ENCODE measurements at regions not wholly inside any gene's neighbourhood (a gene's known extent, or its start where the extent isn't known, plus 50 kb on each side); places are given as distances from the start of the nearest gene placed in this dataset.

DNA sequence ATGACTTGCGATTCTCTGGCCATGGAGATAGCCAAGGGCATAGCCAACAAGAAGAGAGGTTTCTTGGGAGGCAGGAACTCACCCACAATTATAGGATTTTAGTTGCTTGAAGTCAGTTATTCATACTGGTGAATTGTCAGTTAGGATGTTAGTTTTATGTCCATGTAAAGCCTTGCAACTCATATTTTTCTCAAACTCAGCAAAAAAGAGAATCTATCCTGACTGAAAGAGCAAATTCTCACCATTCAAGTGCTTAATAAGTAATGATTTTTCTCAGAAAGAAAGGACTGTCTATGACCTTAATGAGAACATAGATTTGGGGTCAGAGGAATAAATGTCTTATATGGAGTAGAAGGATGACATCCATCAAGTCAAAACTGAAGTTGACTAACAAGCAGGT is 934.5 kb downstream of the STPG2 start:
- no peaks in the 10 kb centered on the region for H3K27me3 Mint-ChIP-seq
- no peaks in the 10 kb centered on the region for H3K4me1 ChIP-seq (ENCODE audit: insufficient read depth, low read length)
- intact Hi-C loops (cut with micrococcal nuclease) = no loop called here
- ChIA-PET POLR2A (ENCODE audit: partially characterized antibody) (no interaction called here), CTCF (ENCODE audit: partially characterized antibody) (no interaction called here)
- H3K36me3 ChIP-seq (ENCODE audit: insufficient read depth, low read length) = no peaks in the 10 kb centered on the region
- H3K9me3 Mint-ChIP-seq = peaks cover 0 to 4% (median 0%) of the 10 kb centered on the region in 8 donors
- no peak overlapping the region for H3K27ac Mint-ChIP-seq
- no peaks in the 10 kb centered on the region for H3K27me3 ChIP-seq (ENCODE audit: insufficient read depth, low read length)
- H3K4me3 ChIP-seq (ENCODE audit: low read length in 2 of 2) = no peak overlapping the region
- H3K27ac ChIP-seq (ENCODE audit: low read depth, low read length) = no peak overlapping the region
- no peak overlapping the region for H3K4me3 Mint-ChIP-seq
- no peaks in the 10 kb centered on the region for H3K9me3 ChIP-seq (ENCODE audit: control insufficient read depth in 1 of 2, low read length in 2 of 2)
- H3K4me1 Mint-ChIP-seq = no peaks in the 10 kb centered on the region
- no peak for DNase-seq
- H3K36me3 Mint-ChIP-seq = no peaks in the 10 kb centered on the region

DNA sequence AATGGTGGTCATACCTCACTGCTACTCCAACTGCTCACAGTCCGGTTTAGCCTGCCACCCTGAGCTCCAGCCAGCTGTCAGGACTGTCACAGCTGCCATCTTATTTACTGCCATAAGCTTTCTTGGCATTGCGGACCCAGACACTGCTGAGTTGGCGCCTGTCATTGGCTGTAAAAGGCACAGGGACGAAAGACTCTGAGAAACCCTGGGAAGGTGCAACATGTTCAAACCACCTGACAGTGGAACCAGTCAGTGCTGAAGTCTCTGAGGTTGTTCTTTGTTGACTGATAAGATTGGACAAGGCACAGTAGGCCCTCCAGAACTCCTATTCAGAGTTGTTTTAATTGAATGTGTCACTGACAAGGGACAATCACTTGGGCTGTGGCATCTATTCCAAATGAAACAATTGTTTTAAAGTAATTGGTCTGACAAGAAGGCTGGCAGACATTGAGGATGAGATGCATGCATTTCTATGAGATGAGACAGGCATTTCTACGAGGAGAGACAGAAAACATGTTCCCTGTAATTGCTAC is 927.8 kb downstream of the STPG2 start:
- Mint-ChIP-seq H3K4me3 (no peak overlapping the region), H3K36me3 (no peaks in the 10 kb centered on the region), H3K9me3 (peaks cover 0 to 4% (median under 1%) of the 10 kb centered on the region in 8 donors), H3K4me1 (no peaks in the 10 kb centered on the region), H3K27ac (no peak overlapping the region), H3K27me3 (no peaks in the 10 kb centered on the region)
- H3K4me3 ChIP-seq (ENCODE audit: low read length in 2 of 2) = no peak overlapping the region
- no peak for DNase-seq
- no peaks in the 10 kb centered on the region for H3K36me3 ChIP-seq (ENCODE audit: insufficient read depth, low read length)
- H3K27ac ChIP-seq (ENCODE audit: low read depth, low read length) = no peak overlapping the region
- ChIA-PET CTCF (ENCODE audit: partially characterized antibody) (no interaction called here), POLR2A (ENCODE audit: partially characterized antibody) (no interaction called here)
- no peaks in the 10 kb centered on the region for H3K27me3 ChIP-seq (ENCODE audit: insufficient read depth, low read length)
- no peaks in the 10 kb centered on the region for H3K4me1 ChIP-seq (ENCODE audit: insufficient read depth, low read length)
- intact Hi-C loops (cut with micrococcal nuclease) = no loop called here
- no peaks in the 10 kb centered on the region for H3K9me3 ChIP-seq (ENCODE audit: control insufficient read depth in 1 of 2, low read length in 2 of 2)

DNA sequence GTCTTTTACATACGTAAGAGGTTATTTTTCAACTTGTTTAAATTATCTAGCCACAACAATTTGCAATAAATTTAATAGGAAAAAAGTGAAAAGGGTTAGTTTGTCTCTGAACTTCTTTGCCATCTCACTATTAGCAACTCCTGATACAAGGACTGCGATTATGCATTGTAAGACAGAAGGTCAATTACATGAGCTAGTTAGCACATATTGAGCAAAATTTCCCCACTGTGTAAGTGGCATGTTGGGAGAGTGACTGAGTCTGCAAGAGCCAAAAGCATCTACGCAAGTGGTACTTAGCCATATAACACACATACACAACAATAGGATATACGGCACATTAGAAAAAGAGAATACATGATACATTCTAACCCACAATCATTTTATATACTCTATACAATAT is 927.2 kb downstream of the STPG2 start:
- no peaks in the 10 kb centered on the region for H3K27me3 ChIP-seq (ENCODE audit: insufficient read depth, low read length)
- H3K4me1 ChIP-seq (ENCODE audit: insufficient read depth, low read length) = no peaks in the 10 kb centered on the region
- H3K27ac ChIP-seq (ENCODE audit: low read depth, low read length) = no peak overlapping the region
- ChIA-PET CTCF (ENCODE audit: partially characterized antibody) (no interaction called here), POLR2A (ENCODE audit: partially characterized antibody) (no interaction called here)
- H3K4me1 Mint-ChIP-seq = no peaks in the 10 kb centered on the region
- H3K36me3 ChIP-seq (ENCODE audit: insufficient read depth, low read length) = no peaks in the 10 kb centered on the region
- no peak for DNase-seq
- H3K9me3 Mint-ChIP-seq = peaks cover 0 to 4% (median under 1%) of the 10 kb centered on the region in 8 donors
- intact Hi-C loops (cut with micrococcal nuclease) = no loop called here
- H3K4me3 ChIP-seq (ENCODE audit: low read length in 2 of 2) = no peak overlapping the region
- H3K9me3 ChIP-seq (ENCODE audit: control insufficient read depth in 1 of 2, low read length in 2 of 2) = no peaks in the 10 kb centered on the region
- H3K36me3 Mint-ChIP-seq = no peaks in the 10 kb centered on the region
- no peak overlapping the region for H3K4me3 Mint-ChIP-seq
- no peak overlapping the region for H3K27ac Mint-ChIP-seq
- H3K27me3 Mint-ChIP-seq = no peaks in the 10 kb centered on the region

DNA sequence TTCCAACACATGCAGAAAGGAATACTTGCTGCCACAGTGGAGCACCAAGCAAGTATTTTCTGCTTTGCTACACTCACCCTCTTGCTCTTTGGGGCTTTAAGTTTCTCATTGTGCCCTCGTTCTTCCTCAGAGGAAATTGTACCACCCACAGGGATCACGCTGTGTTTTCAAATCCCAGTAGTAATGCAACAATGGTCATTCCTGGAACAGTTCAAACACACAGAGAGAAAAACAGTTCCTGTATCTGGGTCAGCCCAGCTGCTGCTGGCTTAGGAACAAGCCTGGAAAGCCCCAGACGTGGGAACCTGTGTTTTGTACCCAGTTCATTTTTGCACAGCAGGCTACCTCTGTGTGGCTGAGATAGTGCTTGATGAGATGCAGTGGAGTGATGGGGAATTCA is 907.8 kb downstream of the STPG2 start:
- Mint-ChIP-seq H3K4me1 (no peaks in the 10 kb centered on the region), H3K27me3 (no peaks in the 10 kb centered on the region), H3K36me3 (no peaks in the 10 kb centered on the region), H3K27ac (no peak overlapping the region), H3K4me3 (no peak overlapping the region), H3K9me3 (peaks cover 0 to 6% (median 1%) of the 10 kb centered on the region in 8 donors)
- ChIA-PET CTCF (ENCODE audit: partially characterized antibody) (no interaction called here), POLR2A (ENCODE audit: partially characterized antibody) (no interaction called here)
- Histone ChIP-seq H3K27ac (ENCODE audit: low read depth, low read length) (no peak overlapping the region), H3K36me3 (ENCODE audit: insufficient read depth, low read length) (no peaks in the 10 kb centered on the region), H3K4me1 (ENCODE audit: insufficient read depth, low read length) (no peaks in the 10 kb centered on the region), H3K27me3 (ENCODE audit: insufficient read depth, low read length) (no peaks in the 10 kb centered on the region), H3K4me3 (ENCODE audit: low read length in 2 of 2) (no peak overlapping the region), H3K9me3 (ENCODE audit: control insufficient read depth in 1 of 2, low read length in 2 of 2) (no peaks in the 10 kb centered on the region)
- intact Hi-C loops (cut with micrococcal nuclease) = no loop called here
- no peak for DNase-seq

DNA sequence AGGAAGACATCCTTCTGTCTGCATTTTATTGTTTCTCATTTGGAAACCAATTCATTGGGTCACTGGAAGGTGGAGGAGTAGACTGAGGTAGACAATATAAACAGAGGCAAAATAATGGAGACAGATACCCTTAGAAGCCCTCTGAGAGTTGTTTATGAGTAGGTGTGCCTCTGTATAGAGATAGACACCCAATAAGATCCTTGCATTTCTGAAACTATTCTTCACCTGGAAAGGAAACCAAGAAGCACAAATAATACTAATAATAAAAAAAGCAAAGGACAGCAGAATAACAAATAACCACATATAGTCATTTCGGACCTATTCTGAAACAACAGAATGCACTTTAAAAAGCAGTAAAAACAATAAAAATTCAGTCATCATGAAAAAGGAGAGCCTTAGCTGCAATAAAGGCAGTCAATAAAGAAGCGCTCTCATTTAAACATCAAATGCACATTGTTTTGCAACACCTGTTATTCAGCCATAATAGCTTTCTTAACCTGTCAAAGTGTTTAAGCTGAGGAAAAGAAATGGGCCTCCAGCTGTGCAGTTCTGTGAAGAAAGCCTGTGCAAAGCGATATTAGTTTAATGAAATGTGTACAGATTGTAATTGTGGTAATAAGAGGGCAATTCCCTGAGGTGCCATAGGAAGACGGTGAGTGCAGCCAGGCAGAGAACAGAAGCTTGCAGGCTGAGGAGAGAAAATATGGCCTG is 904.2 kb downstream of the STPG2 start:
- no peak overlapping the region for H3K4me3 ChIP-seq (ENCODE audit: low read length in 2 of 2)
- Mint-ChIP-seq H3K4me3 (no peak overlapping the region), H3K4me1 (no peaks in the 10 kb centered on the region), H3K9me3 (peaks cover 0 to 6% (median 1%) of the 10 kb centered on the region in 8 donors), H3K27ac (no peak overlapping the region), H3K27me3 (no peaks in the 10 kb centered on the region), H3K36me3 (no peaks in the 10 kb centered on the region)
- no peaks in the 10 kb centered on the region for H3K9me3 ChIP-seq (ENCODE audit: control insufficient read depth in 1 of 2, low read length in 2 of 2)
- H3K4me1 ChIP-seq (ENCODE audit: insufficient read depth, low read length) = no peaks in the 10 kb centered on the region
- intact Hi-C loops (cut with micrococcal nuclease) = no loop called here
- H3K27me3 ChIP-seq (ENCODE audit: insufficient read depth, low read length) = no peaks in the 10 kb centered on the region
- CTCF ChIA-PET (ENCODE audit: partially characterized antibody) = no interaction called here
- DNase-seq = no peak
- H3K36me3 ChIP-seq (ENCODE audit: insufficient read depth, low read length) = no peaks in the 10 kb centered on the region
- POLR2A ChIA-PET (ENCODE audit: partially characterized antibody) = no interaction called here
- H3K27ac ChIP-seq (ENCODE audit: low read depth, low read length) = no peak overlapping the region

DNA sequence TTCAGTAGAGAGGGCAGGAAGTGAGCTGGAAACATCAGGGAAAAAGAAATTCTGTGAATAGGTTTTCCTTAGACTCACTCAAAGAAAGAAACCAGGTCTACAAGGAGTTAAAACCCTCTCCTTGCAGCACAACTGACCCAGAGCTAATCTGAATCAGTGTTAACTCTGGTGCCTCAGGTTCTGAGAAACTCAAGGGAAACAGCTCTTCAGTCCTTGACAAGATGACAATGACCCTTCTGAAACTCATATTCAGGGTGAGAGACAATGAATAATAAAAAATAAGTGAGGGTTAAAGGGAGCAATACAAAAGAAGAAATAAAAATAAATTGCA is 903.6 kb downstream of the STPG2 start:
- H3K27ac ChIP-seq (ENCODE audit: low read depth, low read length) = no peak overlapping the region
- H3K4me1 Mint-ChIP-seq = no peaks in the 10 kb centered on the region
- no peak for DNase-seq
- peaks cover 0 to 6% (median 1%) of the 10 kb centered on the region in 8 donors for H3K9me3 Mint-ChIP-seq
- intact Hi-C loops (cut with micrococcal nuclease) = no loop called here
- no peak overlapping the region for H3K4me3 ChIP-seq (ENCODE audit: low read length in 2 of 2)
- H3K4me1 ChIP-seq (ENCODE audit: insufficient read depth, low read length) = no peaks in the 10 kb centered on the region
- H3K27me3 Mint-ChIP-seq = no peaks in the 10 kb centered on the region
- no peaks in the 10 kb centered on the region for H3K9me3 ChIP-seq (ENCODE audit: control insufficient read depth in 1 of 2, low read length in 2 of 2)
- no peaks in the 10 kb centered on the region for H3K36me3 Mint-ChIP-seq
- ChIA-PET POLR2A (ENCODE audit: partially characterized antibody) (no interaction called here), CTCF (ENCODE audit: partially characterized antibody) (no interaction called here)
- no peaks in the 10 kb centered on the region for H3K36me3 ChIP-seq (ENCODE audit: insufficient read depth, low read length)
- H3K27ac Mint-ChIP-seq = no peak overlapping the region
- H3K27me3 ChIP-seq (ENCODE audit: insufficient read depth, low read length) = no peaks in the 10 kb centered on the region
- H3K4me3 Mint-ChIP-seq = no peak overlapping the region

DNA sequence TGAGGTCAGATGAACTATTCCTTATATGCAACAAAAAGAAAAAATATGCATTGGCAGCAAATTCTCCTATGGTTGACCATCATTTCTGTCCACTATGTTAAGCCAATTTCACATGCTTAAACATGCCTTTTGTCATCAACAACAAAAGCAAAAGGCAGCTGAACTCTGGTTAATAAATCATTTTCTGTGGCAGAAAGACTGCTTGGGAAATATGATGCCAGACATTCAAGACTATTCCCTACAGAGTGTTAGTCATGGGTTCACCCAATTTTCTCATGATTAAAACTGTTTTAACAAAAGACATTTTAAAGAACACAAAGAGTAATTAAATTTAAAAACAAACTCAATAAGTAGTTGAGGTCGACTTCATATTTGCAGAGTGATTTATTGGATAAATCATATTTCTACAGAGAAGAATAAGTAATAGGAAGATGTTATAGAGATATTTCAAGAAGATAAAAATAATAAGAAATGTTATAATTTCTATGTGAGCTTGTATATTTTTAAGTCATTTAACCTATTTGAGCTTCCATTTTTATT is 890.6 kb downstream of the STPG2 start:
- H3K36me3 Mint-ChIP-seq = no peaks in the 10 kb centered on the region
- no peak overlapping the region for H3K4me3 Mint-ChIP-seq
- H3K27ac Mint-ChIP-seq = no peak overlapping the region

More for the DNA sequence above, 890.6 kb downstream of the STPG2 start:
- Histone ChIP-seq H3K27ac (ENCODE audit: low read depth, low read length) (no peak overlapping the region), H3K4me1 (ENCODE audit: insufficient read depth, low read length) (no peaks in the 10 kb centered on the region), H3K9me3 (ENCODE audit: control insufficient read depth in 1 of 2, low read length in 2 of 2) (no peaks in the 10 kb centered on the region), H3K4me3 (ENCODE audit: low read length in 2 of 2) (no peak overlapping the region), H3K36me3 (ENCODE audit: insufficient read depth, low read length) (no peaks in the 10 kb centered on the region), H3K27me3 (ENCODE audit: insufficient read depth, low read length) (no peaks in the 10 kb centered on the region)
- peaks cover 2 to 9% (median 6%) of the 10 kb centered on the region in 8 donors for H3K9me3 Mint-ChIP-seq
- DNase-seq = no peak
- H3K4me1 Mint-ChIP-seq = no peaks in the 10 kb centered on the region
- intact Hi-C loops (cut with micrococcal nuclease) = no loop called here
- ChIA-PET CTCF (ENCODE audit: partially characterized antibody) (no interaction called here), POLR2A (ENCODE audit: partially characterized antibody) (no interaction called here)
- no peaks in the 10 kb centered on the region for H3K27me3 Mint-ChIP-seq

Data from CD4-positive, alpha-beta memory T cell (primary cell).